SH-SY5Y (cell line): ENCODE measurements at regions not wholly inside any gene's neighbourhood (a gene's known extent, or its start where the extent isn't known, plus 50 kb on each side); places are given as distances from the start of the nearest gene placed in this dataset.

ENCODE experiments used
- GATA2 ChIP-seq: IDR thresholded peaks from 2 replicates; pipeline ENCODE4 v1.6.1; 2011; ENCODE audit warnings: mild to moderate bottlenecking, low read depth, low read length
- GATA3 ChIP-seq: IDR thresholded peaks from 2 replicates; pipeline ENCODE4 v1.6.1; 2011; ENCODE audit warnings: low read depth, mild to moderate bottlenecking, low read length, moderate library complexity

GRCh38 chr2:220044383-220044782, 417.0 kb downstream of the SLC4A3 start:
- TF ChIP-seq GATA3 = no peak
- TF ChIP-seq GATA2 = no peak
